ENCODE measurements at regions not wholly inside any gene's neighbourhood (a gene's known extent, or its start where the extent isn't known, plus 50 kb on each side); places are given as distances from the start of the nearest gene placed in this dataset.

- H3K9me3 ChIP-seq (ENCODE audit: low read length): no peaks in the 10 kb centered on the region
- no peak overlapping the region for H3K4me2 ChIP-seq (ENCODE audit: low read length)
- no peaks in the 10 kb centered on the region for H4K20me1 ChIP-seq (ENCODE audit: insufficient read depth, low read length)
- H3K36me3 ChIP-seq (ENCODE audit: insufficient read depth, low read length): no peaks in the 10 kb centered on the region
- no peak overlapping the region for H3K9ac ChIP-seq (ENCODE audit: low read length)
- no peak overlapping the region for H3K4me3 ChIP-seq (ENCODE audit: low read depth, low read length, poor library complexity, severe bottlenecking)
- H2AFZ ChIP-seq (ENCODE audit: low read length): no peak overlapping the region
- H3K79me2 ChIP-seq (ENCODE audit: insufficient read depth, low read length): no peaks in the 10 kb centered on the region
- no peaks in the 10 kb centered on the region for H3K9me2 ChIP-seq (ENCODE audit: low read depth, low read length)
- H3K27ac ChIP-seq (ENCODE audit: low read depth, low read length, poor library complexity, severe bottlenecking): no peak overlapping the region
- no peaks in the 10 kb centered on the region for H3F3A ChIP-seq (ENCODE audit: insufficient read depth, low read length)
- no peaks in the 10 kb centered on the region for H3K4me1 ChIP-seq (ENCODE audit: insufficient read depth, low read length, severe bottlenecking)
- TF ChIP-seq, protein P1, sequence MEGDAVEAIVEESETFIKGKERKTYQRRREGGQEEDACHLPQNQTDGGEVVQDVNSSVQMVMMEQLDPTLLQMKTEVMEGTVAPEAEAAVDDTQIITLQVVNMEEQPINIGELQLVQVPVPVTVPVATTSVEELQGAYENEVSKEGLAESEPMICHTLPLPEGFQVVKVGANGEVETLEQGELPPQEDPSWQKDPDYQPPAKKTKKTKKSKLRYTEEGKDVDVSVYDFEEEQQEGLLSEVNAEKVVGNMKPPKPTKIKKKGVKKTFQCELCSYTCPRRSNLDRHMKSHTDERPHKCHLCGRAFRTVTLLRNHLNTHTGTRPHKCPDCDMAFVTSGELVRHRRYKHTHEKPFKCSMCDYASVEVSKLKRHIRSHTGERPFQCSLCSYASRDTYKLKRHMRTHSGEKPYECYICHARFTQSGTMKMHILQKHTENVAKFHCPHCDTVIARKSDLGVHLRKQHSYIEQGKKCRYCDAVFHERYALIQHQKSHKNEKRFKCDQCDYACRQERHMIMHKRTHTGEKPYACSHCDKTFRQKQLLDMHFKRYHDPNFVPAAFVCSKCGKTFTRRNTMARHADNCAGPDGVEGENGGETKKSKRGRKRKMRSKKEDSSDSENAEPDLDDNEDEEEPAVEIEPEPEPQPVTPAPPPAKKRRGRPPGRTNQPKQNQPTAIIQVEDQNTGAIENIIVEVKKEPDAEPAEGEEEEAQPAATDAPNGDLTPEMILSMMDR (IDR thresholded peaks at IDR 0.05; ENCODE audit: low read length): no peak
- TF ChIP-seq EZH2 (IDR thresholded peaks at IDR 0.05; ENCODE audit: borderline replicate concordance, low read length): no peak
- H3K27me3 ChIP-seq (ENCODE audit: insufficient read depth, low read length): no peaks in the 10 kb centered on the region
Observed at GRCh38 chr11:134598368-134598767, 186.3 kb upstream of the B3GAT1 start.

DNA sequence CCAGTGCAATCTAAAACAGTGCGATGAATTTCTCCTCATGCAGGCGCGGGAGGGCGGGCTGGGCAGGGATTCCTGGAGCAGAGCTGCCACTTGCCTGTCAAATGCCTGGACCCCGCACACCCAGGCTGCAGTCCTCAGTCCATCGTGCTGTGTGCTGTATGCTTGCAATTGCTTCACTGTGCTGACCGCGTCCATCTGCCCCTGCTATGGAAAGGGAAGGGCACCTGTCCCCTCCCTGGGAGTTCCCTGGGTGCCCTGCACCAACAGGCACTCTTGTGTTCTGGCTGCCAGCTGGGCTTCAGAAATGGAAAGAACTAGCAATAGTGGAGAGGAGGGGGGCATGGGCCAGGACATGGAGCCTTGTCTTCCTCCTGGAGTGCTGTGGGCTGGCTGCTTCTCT, 185.4 kb upstream of the B3GAT1 start:
- H4K20me1 ChIP-seq (ENCODE audit: insufficient read depth, low read length): no peaks in the 10 kb centered on the region
- H3K4me2 ChIP-seq (ENCODE audit: low read length): no peak overlapping the region
- H3K36me3 ChIP-seq (ENCODE audit: insufficient read depth, low read length): no peaks in the 10 kb centered on the region
- H2AFZ ChIP-seq (ENCODE audit: low read length): no peak overlapping the region
- no peak for TF ChIP-seq EZH2 (IDR thresholded peaks at IDR 0.05; ENCODE audit: borderline replicate concordance, low read length)
- TF ChIP-seq, protein P1 (IDR thresholded peaks at IDR 0.05; ENCODE audit: low read length): no peak
- no peaks in the 10 kb centered on the region for H3K79me2 ChIP-seq (ENCODE audit: insufficient read depth, low read length)
- H3K4me3 ChIP-seq (ENCODE audit: low read depth, low read length, poor library complexity, severe bottlenecking): no peak overlapping the region
- no peaks in the 10 kb centered on the region for H3F3A ChIP-seq (ENCODE audit: insufficient read depth, low read length)
- no peaks in the 10 kb centered on the region for H3K9me3 ChIP-seq (ENCODE audit: low read length)
- H3K4me1 ChIP-seq (ENCODE audit: insufficient read depth, low read length, severe bottlenecking): no peaks in the 10 kb centered on the region
- H3K9ac ChIP-seq (ENCODE audit: low read length): no peak overlapping the region
- no peaks in the 10 kb centered on the region for H3K9me2 ChIP-seq (ENCODE audit: low read depth, low read length)
- no peaks in the 10 kb centered on the region for H3K27me3 ChIP-seq (ENCODE audit: insufficient read depth, low read length)
- H3K27ac ChIP-seq (ENCODE audit: low read depth, low read length, poor library complexity, severe bottlenecking): no peak overlapping the region

GRCh38 chr11:134596404-134596803, 184.4 kb upstream of the B3GAT1 start:
- H3K27me3 ChIP-seq (ENCODE audit: insufficient read depth, low read length): no peaks in the 10 kb centered on the region
- TF ChIP-seq EZH2 (IDR thresholded peaks at IDR 0.05; ENCODE audit: borderline replicate concordance, low read length): no peak
- TF ChIP-seq, protein P1 (IDR thresholded peaks at IDR 0.05; ENCODE audit: low read length): no peak
- no peaks in the 10 kb centered on the region for H3K36me3 ChIP-seq (ENCODE audit: insufficient read depth, low read length)
- H3K9me3 ChIP-seq (ENCODE audit: low read length): no peaks in the 10 kb centered on the region
- no peak overlapping the region for H3K27ac ChIP-seq (ENCODE audit: low read depth, low read length, poor library complexity, severe bottlenecking)
- no peak overlapping the region for H3K4me2 ChIP-seq (ENCODE audit: low read length)
- no peaks in the 10 kb centered on the region for H3F3A ChIP-seq (ENCODE audit: insufficient read depth, low read length)
- H2AFZ ChIP-seq (ENCODE audit: low read length): no peak overlapping the region
- no peaks in the 10 kb centered on the region for H3K4me1 ChIP-seq (ENCODE audit: insufficient read depth, low read length, severe bottlenecking)
- H3K9me2 ChIP-seq (ENCODE audit: low read depth, low read length): no peaks in the 10 kb centered on the region
- H4K20me1 ChIP-seq (ENCODE audit: insufficient read depth, low read length): no peaks in the 10 kb centered on the region
- H3K79me2 ChIP-seq (ENCODE audit: insufficient read depth, low read length): no peaks in the 10 kb centered on the region
- H3K4me3 ChIP-seq (ENCODE audit: low read depth, low read length, poor library complexity, severe bottlenecking): no peak overlapping the region
- no peak overlapping the region for H3K9ac ChIP-seq (ENCODE audit: low read length)

Measured in OCI-LY1 (cell line).